ENCODE measurements at regions not wholly inside any gene's neighbourhood (a gene's known extent, or its start where the extent isn't known, plus 50 kb on each side); places are given as distances from the start of the nearest gene placed in this dataset.

GRCh38 chr18:51933903-51934302, 406.1 kb upstream of the DCC start:
- H3K4me1 ChIP-seq, result no peaks in the 10 kb centered on the region
- DNase-seq (ENCODE audit: low read depth in 1 of 2, low spot score in 1 of 2) (no peak), FAIRE-seq (no peak), ATAC-seq (no peak)
- no peak for TF ChIP-seq NPAS2 (CRISPR knock-in tag; IDR thresholded peaks at IDR 0.05; ENCODE audit: borderline replicate concordance)
- TF ChIP-seq FOSL2 (IDR thresholded peaks at IDR 0.05), result no peak
- no peak for TF ChIP-seq FOSL2 (CRISPR knock-in tag; IDR thresholded peaks at IDR 0.05)
- no peak for TF ChIP-seq SREBF2 (IDR thresholded peaks at IDR 0.05)
- no peak for TF ChIP-seq GATA3 (IDR thresholded peaks at IDR 0.05; ENCODE audit: borderline replicate concordance)
- TF ChIP-seq EHF (CRISPR knock-in tag; IDR thresholded peaks at IDR 0.05), result no peak
- no peak for TF ChIP-seq TP53 (CRISPR knock-in tag; IDR thresholded peaks at IDR 0.05)
- TF ChIP-seq NR3C1 (IDR thresholded peaks at IDR 0.05), result no peak
- no peak for TF ChIP-seq JUN (IDR thresholded peaks at IDR 0.05)
- no peak for TF ChIP-seq ZFP36 (IDR thresholded peaks at IDR 0.05; ENCODE audit: borderline replicate concordance, partially characterized antibody)
- no peak for TF ChIP-seq HOXB13 (CRISPR knock-in tag; IDR thresholded peaks at IDR 0.05; ENCODE audit: low read depth)
- no peak for TF ChIP-seq PHF8 (IDR thresholded peaks at IDR 0.05; ENCODE audit: borderline replicate concordance, low read depth)
- no peak for TF ChIP-seq ZSCAN20 (CRISPR knock-in tag; IDR thresholded peaks at IDR 0.05)
- no peak for TF ChIP-seq ELK1 (IDR thresholded peaks at IDR 0.05; ENCODE audit: low read depth, low read length)
- TF ChIP-seq RFX5 (IDR thresholded peaks at IDR 0.05), result no peak
- no peak for TF ChIP-seq ZNF302 (CRISPR knock-in tag; IDR thresholded peaks at IDR 0.05)
- no peak for TF ChIP-seq ZC3H11A (IDR thresholded peaks at IDR 0.05)
- no peak for TF ChIP-seq MAZ (IDR thresholded peaks at IDR 0.05; ENCODE audit: borderline replicate concordance, low read depth, low read length)
- no peak for TF ChIP-seq RARB (CRISPR knock-in tag; IDR thresholded peaks at IDR 0.05)
- no peak for TF ChIP-seq EHMT2 (IDR thresholded peaks at IDR 0.05; ENCODE audit: low read depth)
- no peak for TF ChIP-seq MYC (IDR thresholded peaks at IDR 0.05; ENCODE audit: borderline replicate concordance, low read length)
- POLR2A ChIA-PET, result no interaction called here
- H3K4me3 ChIP-seq, result no peak overlapping the region
- H3K27ac ChIP-seq, result no peak overlapping the region
- WGBS (ENCODE audit: missing lambda C conversion rate), result 0% methylated on average over 1 of the region's 1 CpG
- CTCF ChIA-PET, result no interaction called here
- H3K9me3 ChIP-seq, result no peaks in the 10 kb centered on the region
- H3K4me2 ChIP-seq, result no peak overlapping the region

- H3K4me2 ChIP-seq, result no peak overlapping the region
- POLR2A ChIA-PET, result no interaction called here
Observed at GRCh38 chr18:51936115-51936514, 403.9 kb upstream of the DCC start.

GRCh38 chr18:51941999-51942398, 398.0 kb upstream of the DCC start:
- H3K27ac ChIP-seq, result no peak overlapping the region
- ATAC-seq, result no peak
- TF ChIP-seq EP300 (IDR thresholded peaks at IDR 0.05), result no peak
- TF ChIP-seq TFCP2L1 (CRISPR knock-in tag; IDR thresholded peaks at IDR 0.05), result no peak
- TF ChIP-seq HOXB5 (CRISPR knock-in tag; IDR thresholded peaks at IDR 0.05), result no peak
- TF ChIP-seq JUN (IDR thresholded peaks at IDR 0.05), result no peak
- TF ChIP-seq ZFP36 (IDR thresholded peaks at IDR 0.05; ENCODE audit: borderline replicate concordance, partially characterized antibody), result no peak
- no peak for TF ChIP-seq HOXA7 (CRISPR knock-in tag; IDR thresholded peaks at IDR 0.05)
- TF ChIP-seq GATA3 (IDR thresholded peaks at IDR 0.05; ENCODE audit: borderline replicate concordance), result no peak
- TF ChIP-seq REST (IDR thresholded peaks at IDR 0.05), result no peak
- TF ChIP-seq CHD2 (IDR thresholded peaks at IDR 0.05; ENCODE audit: low read length, partially characterized antibody), result no peak
- no peak for TF ChIP-seq ZC3H11A (IDR thresholded peaks at IDR 0.05)

More at GRCh38 chr18:51936115-51936514, 403.9 kb upstream of the DCC start:
- CTCF ChIA-PET, result no interaction called here
- Histone ChIP-seq H3K4me1 (no peaks in the 10 kb centered on the region), H3K9me3 (no peaks in the 10 kb centered on the region), H3K4me3 (no peak overlapping the region), H3K27ac (no peak overlapping the region)
- no peak for TF ChIP-seq RNF2 (IDR thresholded peaks at IDR 0.05; ENCODE audit: borderline replicate concordance, low read depth)
- no peak for TF ChIP-seq RARB (CRISPR knock-in tag; IDR thresholded peaks at IDR 0.05)
- TF ChIP-seq CHD2 (IDR thresholded peaks at IDR 0.05; ENCODE audit: low read length, partially characterized antibody), result no peak
- no peak for TF ChIP-seq HDAC2 (IDR thresholded peaks at IDR 0.05)
- TF ChIP-seq MAFK (IDR thresholded peaks at IDR 0.05; ENCODE audit: partially characterized antibody), result no peak
- TF ChIP-seq CHD4 (IDR thresholded peaks at IDR 0.05; ENCODE audit: borderline replicate concordance), result no peak
- no peak for TF ChIP-seq ZSCAN20 (CRISPR knock-in tag; IDR thresholded peaks at IDR 0.05)
- TF ChIP-seq SMC3 (IDR thresholded peaks at IDR 0.05), result no peak
- no peak for TF ChIP-seq PHF8 (IDR thresholded peaks at IDR 0.05; ENCODE audit: borderline replicate concordance, low read depth)
- no peak for TF ChIP-seq SREBF2 (IDR thresholded peaks at IDR 0.05)
- no peak for TF ChIP-seq ZC3H11A (IDR thresholded peaks at IDR 0.05)
- TF ChIP-seq HES2 (IDR thresholded peaks at IDR 0.05), result no peak
- TF ChIP-seq ZFP36 (IDR thresholded peaks at IDR 0.05; ENCODE audit: borderline replicate concordance, partially characterized antibody), result no peak
- FAIRE-seq, result no peak
- 0% methylated on average over 2 of the region's 2 CpGs for WGBS (ENCODE audit: missing lambda C conversion rate)
- DNase-seq (ENCODE audit: low read depth in 1 of 2, low spot score in 1 of 2), result no peak
- no peak for ATAC-seq

More at GRCh38 chr18:51941999-51942398, 398.0 kb upstream of the DCC start:
- H3K4me3 ChIP-seq, result no peak overlapping the region
- FAIRE-seq (no peak), DNase-seq (ENCODE audit: low read depth in 1 of 2, low spot score in 1 of 2) (no peak)
- no peak overlapping the region for H3K4me2 ChIP-seq
- ChIA-PET CTCF (no interaction called here), POLR2A (no interaction called here)
- no peaks in the 10 kb centered on the region for H3K4me1 ChIP-seq
- H3K9me3 ChIP-seq, result no peaks in the 10 kb centered on the region
- 0% methylated on average over 2 of the region's 2 CpGs for WGBS (ENCODE audit: missing lambda C conversion rate)

Measured in A549 (cell line).